ENCODE measurements at regions not wholly inside any gene's neighbourhood (a gene's known extent, or its start where the extent isn't known, plus 50 kb on each side); places are given as distances from the start of the nearest gene placed in this dataset.

DNA sequence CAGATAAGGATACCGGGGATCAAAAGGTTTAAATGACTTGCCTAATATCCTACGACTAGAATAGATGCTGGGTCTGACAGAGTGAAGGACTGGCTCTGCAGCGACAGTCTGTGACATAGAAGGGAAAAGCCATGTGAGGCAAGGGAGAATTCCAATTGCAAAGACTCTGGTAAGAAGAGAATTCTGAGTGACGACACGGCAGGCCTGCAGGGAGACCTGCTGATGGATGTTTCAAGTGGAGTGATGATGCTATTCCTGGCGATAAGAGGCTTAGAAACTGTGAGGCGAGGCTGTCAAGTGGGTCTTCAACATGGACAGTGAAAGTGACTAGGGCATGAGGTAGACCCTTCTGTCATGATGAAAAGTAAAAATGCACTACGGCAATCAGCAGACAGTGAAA lies 176.6 kb upstream of the PBX1 start:
- TF ChIP-seq, protein P1, sequence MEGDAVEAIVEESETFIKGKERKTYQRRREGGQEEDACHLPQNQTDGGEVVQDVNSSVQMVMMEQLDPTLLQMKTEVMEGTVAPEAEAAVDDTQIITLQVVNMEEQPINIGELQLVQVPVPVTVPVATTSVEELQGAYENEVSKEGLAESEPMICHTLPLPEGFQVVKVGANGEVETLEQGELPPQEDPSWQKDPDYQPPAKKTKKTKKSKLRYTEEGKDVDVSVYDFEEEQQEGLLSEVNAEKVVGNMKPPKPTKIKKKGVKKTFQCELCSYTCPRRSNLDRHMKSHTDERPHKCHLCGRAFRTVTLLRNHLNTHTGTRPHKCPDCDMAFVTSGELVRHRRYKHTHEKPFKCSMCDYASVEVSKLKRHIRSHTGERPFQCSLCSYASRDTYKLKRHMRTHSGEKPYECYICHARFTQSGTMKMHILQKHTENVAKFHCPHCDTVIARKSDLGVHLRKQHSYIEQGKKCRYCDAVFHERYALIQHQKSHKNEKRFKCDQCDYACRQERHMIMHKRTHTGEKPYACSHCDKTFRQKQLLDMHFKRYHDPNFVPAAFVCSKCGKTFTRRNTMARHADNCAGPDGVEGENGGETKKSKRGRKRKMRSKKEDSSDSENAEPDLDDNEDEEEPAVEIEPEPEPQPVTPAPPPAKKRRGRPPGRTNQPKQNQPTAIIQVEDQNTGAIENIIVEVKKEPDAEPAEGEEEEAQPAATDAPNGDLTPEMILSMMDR (conservative IDR thresholded peaks at IDR 0.05 in 1 of 2, IDR thresholded peaks at IDR 0.05 in 1 of 2; ENCODE audit: extremely low read depth in 1 of 2, insufficient read depth in 1 of 2, low read depth in 1 of 2, low read length in 2 of 2) = no peak
- no peak for TF ChIP-seq EZH2 (IDR thresholded peaks at IDR 0.05; ENCODE audit: borderline replicate concordance, low read length)
